ENCODE measurements at regions not wholly inside any gene's neighbourhood (a gene's known extent, or its start where the extent isn't known, plus 50 kb on each side); places are given as distances from the start of the nearest gene placed in this dataset.

GRCh38 chr13:62043600-62043999, 628.0 kb upstream of the PCDH20 start:
- TF ChIP-seq POLR2AphosphoS5 (IDR thresholded peaks at IDR 0.05) (no peak), CTCF (IDR thresholded peaks at IDR 0.05) (no peak), EP300 (IDR thresholded peaks at IDR 0.05) (no peak)

Data from gastroesophageal sphincter (tissue), 3 donors.